ENCODE measurements at regions not wholly inside any gene's neighbourhood (a gene's known extent, or its start where the extent isn't known, plus 50 kb on each side); places are given as distances from the start of the nearest gene placed in this dataset.

DNA sequence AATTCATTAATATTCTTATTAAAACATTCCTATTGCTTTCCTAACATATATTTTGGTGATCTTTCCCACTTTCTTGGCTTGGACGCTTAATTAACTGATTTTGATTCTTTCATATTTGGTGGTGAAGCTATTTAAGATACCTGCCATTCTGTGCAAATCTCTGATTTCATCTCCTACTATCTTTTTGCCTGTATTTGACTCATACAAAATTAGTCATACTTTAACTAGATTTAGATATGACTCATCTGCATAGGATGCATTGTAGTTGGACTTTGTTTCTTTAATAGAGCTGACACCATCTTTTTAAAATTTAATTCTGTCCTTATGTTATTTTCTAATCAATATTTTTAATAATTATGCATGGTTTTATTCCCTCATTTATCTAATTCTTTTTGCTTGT, 93.8 kb upstream of the PLPPR4 start:
- no peak for DNase-seq

DNA sequence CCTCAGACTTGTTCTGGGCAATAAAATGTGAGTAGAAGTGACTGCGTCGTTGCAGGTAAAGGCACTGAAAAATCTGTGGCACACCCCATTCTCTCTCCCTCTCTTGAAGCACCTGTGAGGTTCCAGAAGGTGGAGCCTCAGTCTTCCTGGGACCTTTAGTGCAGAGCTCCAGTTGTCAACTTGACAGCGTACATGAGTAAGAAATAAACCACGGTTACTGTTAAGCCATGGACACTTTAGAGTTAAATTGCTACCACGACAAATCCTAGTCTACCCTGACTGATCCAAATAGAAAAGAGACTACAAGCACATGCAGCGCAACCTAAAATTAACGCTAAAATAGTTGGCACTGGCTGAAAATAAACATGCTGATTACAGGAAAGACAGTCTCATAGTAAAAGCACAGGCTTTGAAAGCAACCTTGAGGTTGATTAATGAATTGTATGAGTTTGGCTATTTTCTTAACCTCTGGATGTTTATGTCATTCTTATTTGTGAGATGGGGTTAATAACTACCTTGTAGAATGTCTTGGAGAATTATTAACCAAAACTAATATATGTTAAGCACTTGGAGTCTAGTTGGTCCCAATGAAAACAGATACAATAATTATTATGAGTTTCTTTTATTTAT, 93.0 kb upstream of the PLPPR4 start:
- DNase-seq = no peak

- no peak for DNase-seq
These were observed 91.0 kb upstream of the PLPPR4 start for GRCh38 chr1:99173282-99173681.

DNA sequence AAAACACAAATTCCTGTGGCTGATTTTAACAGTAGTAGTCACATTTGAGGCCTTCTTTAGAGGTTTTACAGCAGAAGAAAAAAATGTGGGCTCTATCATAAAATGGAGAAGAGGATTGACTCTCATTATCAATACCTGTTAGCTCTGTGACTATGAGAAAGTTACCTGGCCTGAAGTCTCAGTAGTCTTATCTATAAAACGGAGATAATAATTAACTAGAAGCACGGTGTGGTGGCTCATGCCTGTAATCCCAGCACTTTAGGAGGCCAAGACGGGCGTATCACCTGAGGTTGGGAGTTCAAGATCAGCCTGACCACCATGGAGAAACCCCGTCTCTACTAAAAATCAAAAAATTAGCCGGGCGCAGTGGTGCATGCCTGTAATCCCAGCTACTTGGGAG, 90.4 kb upstream of the PLPPR4 start:
- no peak for DNase-seq

GRCh38 chr1:99176753-99177152, 87.5 kb upstream of the PLPPR4 start:
- DNase-seq = no peak

DNA sequence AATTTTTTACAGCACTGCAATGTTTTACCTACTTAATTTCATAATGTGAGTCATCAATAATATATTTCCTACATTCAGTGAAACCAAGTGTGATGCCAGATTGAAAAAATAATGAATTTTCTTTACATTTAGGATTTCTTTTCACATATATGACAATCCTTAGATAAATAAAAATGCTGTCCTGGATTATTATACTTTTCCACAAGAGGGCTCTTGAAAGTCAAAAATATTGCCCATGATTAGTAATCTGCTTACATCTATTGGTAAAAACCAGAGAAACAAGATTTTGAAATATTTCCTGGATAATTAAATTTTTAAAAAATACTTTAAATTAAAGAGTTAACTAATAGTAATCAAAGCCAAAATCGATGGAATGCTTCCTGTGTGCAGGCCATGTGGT, 86.8 kb upstream of the PLPPR4 start:
- no peak for DNase-seq

DNA sequence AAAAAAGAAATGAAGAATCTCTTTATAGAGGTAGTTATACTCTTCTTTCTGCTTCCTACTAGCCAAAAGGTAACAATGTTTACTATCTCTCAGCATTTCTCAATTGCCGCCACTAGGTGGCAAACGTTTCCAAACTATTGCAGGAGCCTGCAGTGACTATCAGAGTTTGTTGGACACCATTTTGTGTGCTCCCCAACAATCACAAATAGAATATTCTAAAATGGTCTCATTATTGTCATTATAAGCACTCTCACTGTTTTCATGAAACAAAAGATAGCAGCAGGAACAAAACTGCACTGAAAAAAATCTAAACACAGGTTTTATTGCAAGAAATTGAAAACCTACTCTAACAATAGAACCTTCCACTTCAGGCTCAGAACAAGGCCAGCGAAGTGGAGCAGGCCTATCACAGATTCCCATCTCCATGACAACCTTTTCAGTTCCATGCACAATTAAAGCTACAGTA, 83.9 kb upstream of the PLPPR4 start:
- DNase-seq = peak; percentile 68

- no peak for DNase-seq
These were observed 83.4 kb upstream of the PLPPR4 start for GRCh38 chr1:99180915-99181314.

DNA sequence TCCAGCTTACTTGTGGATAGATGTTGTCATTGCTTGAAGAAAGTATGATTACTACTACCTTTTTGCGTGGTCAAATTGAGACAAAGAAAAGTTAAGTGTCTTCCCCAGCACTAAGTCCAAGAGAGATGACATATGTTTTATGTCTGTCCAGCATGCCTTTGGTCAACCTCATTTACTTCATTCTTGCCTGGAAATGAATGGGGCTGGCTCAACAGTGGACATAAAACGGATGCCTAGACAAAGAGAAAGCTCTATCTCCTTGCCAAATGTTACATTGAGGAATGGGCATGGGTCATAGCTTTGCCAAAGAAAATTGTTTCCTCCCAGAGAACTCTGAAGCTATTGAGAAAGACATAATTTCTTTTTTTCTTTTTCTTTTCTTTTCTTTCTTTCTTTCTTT, 82.4 kb upstream of the PLPPR4 start:
- no peak for DNase-seq

- DNase-seq = no peak
These were observed 79.1 kb upstream of the PLPPR4 start for GRCh38 chr1:99185196-99185595.

GRCh38 chr1:99193431-99193830, 70.9 kb upstream of the PLPPR4 start:
- DNase-seq = no peak

DNA sequence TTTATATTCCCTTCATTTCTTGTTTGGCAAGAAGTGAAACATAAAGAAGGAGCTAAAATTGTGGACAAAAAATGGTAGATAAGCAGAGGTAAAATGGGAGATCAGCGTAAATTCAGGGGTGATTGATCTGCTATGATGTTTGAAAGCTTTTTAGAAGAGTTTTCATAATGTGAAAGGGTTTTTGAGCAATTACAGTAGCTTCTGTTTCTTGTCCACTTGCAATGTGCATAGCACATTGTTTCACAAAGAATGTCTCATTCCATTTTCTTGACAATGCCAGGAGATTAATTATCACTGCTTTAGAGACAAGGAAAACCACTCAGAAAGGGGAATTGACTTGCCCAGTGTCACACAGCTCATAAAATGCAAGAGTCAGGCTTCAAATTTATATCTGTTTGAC, 65.9 kb upstream of the PLPPR4 start:
- DNase-seq = no peak

DNA sequence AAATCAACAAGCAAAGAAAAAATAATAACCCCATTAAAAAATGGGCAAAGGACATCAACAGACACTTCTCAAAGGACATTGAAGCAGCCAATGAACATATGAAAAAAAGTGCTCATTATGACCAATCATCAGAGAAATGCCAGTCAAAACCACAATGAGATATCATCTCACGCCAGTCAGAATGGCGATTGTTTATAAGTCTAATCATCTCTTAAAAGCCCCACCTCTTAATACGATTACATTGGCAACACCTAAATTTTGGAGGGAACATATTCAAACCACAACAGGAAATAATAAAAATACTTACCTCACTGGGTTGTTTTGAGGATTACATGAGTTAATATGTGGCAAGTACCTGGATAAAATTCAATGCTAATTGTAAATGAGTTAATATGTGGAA, 57.1 kb upstream of the PLPPR4 start:
- no peak for DNase-seq

All from CD4-positive, alpha-beta T cell treated with Interleukin-21 for 1 hour (primary cell).